GM12878 (cell line): ENCODE measurements at regions not wholly inside any gene's neighbourhood (a gene's known extent, or its start where the extent isn't known, plus 50 kb on each side); places are given as distances from the start of the nearest gene placed in this dataset.

Experiments used
- ATAC-seq: fragments of 200-7000 bp; cut with Tn5 transposase; 3 replicates; pipeline ENCODE4 v1.9.1; 2020; ENCODE audit warnings: mild to moderate bottlenecking, moderate library complexity
- BruUV-seq: library from RNA; stranded (reverse); fragments of 400-500 nt; replicated peaks from 2 replicates; lab custom pipeline; 2021; lab: Mats Ljungman, UMichigan
- CTCF ChIA-PET: fragments of 300-600 bp; sonication (Branson Sonifier 250); formaldehyde crosslinking; extraction: SDS; loops from one replicate; lab custom pipeline; 2021; ENCODE audit warnings: inconsistent platforms; lab: Yijun Ruan, JAX
- POLR2A ChIA-PET: fragments of 350-600 bp; formaldehyde crosslinking; extraction: SDS; loops from one replicate; lab custom pipeline; 2021; ENCODE audit warnings: inconsistent platforms; lab: Charles Lee
- RAD21 ChIA-PET: fragments of 300-600 bp; sonication (Branson Sonifier 250); formaldehyde crosslinking; loops from one replicate; lab custom pipeline; 2023; ENCODE audit warnings: antibody characterized with exemption; ENCODE audit not compliant: unreplicated experiment; lab: Charles Lee
- SMC1A ChIA-PET: fragments of 300-600 bp; sonication (Branson Sonifier 250); formaldehyde crosslinking; loops from one replicate; lab custom pipeline; 2023; ENCODE audit not compliant: unreplicated experiment, uncharacterized antibody; lab: Charles Lee
- DNase-seq: peaks from one replicate; pipeline ENCODE4 v3.0.0-alpha.2; 2011; ENCODE audit warnings: low read depth, low spot score
- FAIRE-seq: peaks from 3 replicates; lab custom pipeline; 2011; peaks lifted over from hg19 to GRCh38; lab: Jason Lieb, UNC
- H2AFZ ChIP-seq: 2 replicates; pipeline ENCODE4 v1.6.0; 2011; ENCODE audit warnings: low read depth, low read length, control low read depth; ENCODE audit not compliant: control insufficient read depth
- H3K27ac ChIP-seq: 2 replicates; pipeline ENCODE4 v1.5.1; 2011; ENCODE audit warnings: control low read depth; ENCODE audit not compliant: control insufficient read depth, insufficient read depth
- H3K27me3 ChIP-seq, 2 experiments: replicated peaks in 1 of 2; 2 replicates each; pipeline versions ENCODE4 v1.6.0 to v1.6.1; 2011; ENCODE audit warnings: low read length in 1 of 2; ENCODE audit not compliant: control insufficient read depth in 2 of 2, insufficient read depth in 2 of 2
- H3K36me3 ChIP-seq, 2 experiments: 2 replicates each; pipeline ENCODE4 v1.5.1; 2011; ENCODE audit warnings: low read length in 1 of 2; ENCODE audit not compliant: control insufficient read depth in 2 of 2, insufficient read depth in 2 of 2
- H3K4me1 ChIP-seq: 2 replicates; pipeline ENCODE4 v1.6.1; 2011; ENCODE audit warnings: mild to moderate bottlenecking, low read length, moderate library complexity, mixed read lengths; ENCODE audit not compliant: control insufficient read depth, insufficient read depth
- H3K4me2 ChIP-seq: 2 replicates; pipeline ENCODE4 v1.6.0; 2011; ENCODE audit warnings: control low read depth; ENCODE audit not compliant: control insufficient read depth, insufficient read depth
- H3K4me3 ChIP-seq: fragments of 200-600 bp; sonication (generic); 2 replicates; pipeline ENCODE4 v1.5.1; 2016
- H3K79me2 ChIP-seq: 2 replicates; pipeline ENCODE4 v1.6.0; 2011; ENCODE audit warnings: low read length; ENCODE audit not compliant: control insufficient read depth, insufficient read depth
- H3K9ac ChIP-seq: 2 replicates; pipeline ENCODE4 v1.8.0; 2011; ENCODE audit warnings: low read length, control low read depth, mixed read lengths; ENCODE audit not compliant: control insufficient read depth, insufficient read depth
- H3K9me3 ChIP-seq: replicated peaks from 3 replicates; pipeline ENCODE4 v1.5.1; 2011; ENCODE audit warnings: mild to moderate bottlenecking, low read length; ENCODE audit not compliant: control insufficient read depth, insufficient read depth
- H4K20me1 ChIP-seq: 2 replicates; pipeline ENCODE4 v1.6.0; 2011; ENCODE audit not compliant: control insufficient read depth, insufficient read depth
- ATF3 ChIP-seq: IDR thresholded peaks from 2 replicates; pipeline ENCODE4 v1.6.1; 2011; ENCODE audit warnings: low read depth, mild to moderate bottlenecking, low read length, moderate library complexity, borderline replicate concordance; ENCODE audit errors: extremely low read depth
- E4F1 ChIP-seq: fragments of 450-650 bp; IDR thresholded peaks from 2 replicates; pipeline ENCODE4 v1.6.1; 2018; ENCODE audit warnings: borderline replicate concordance, mild to moderate bottlenecking; ENCODE audit not compliant: partially characterized antibody
- EED ChIP-seq: sonication (generic); IDR thresholded peaks from 2 replicates; pipeline ENCODE4 v1.6.1; 2016; ENCODE audit warnings: antibody characterized with exemption, low read depth
- FOXK2 ChIP-seq: fragments of 450-650 bp; IDR thresholded peaks from 2 replicates; pipeline ENCODE4 v1.6.1; 2017; ENCODE audit warnings: mild to moderate bottlenecking, moderate library complexity
- FOXM1 ChIP-seq: IDR thresholded peaks from 2 replicates; pipeline ENCODE4 v1.6.1; 2012; ENCODE audit warnings: low read depth, mild to moderate bottlenecking, inconsistent platforms, low read length, moderate library complexity
- GABPA ChIP-seq: IDR thresholded peaks from 2 replicates; pipeline ENCODE4 v1.6.1; 2014; ENCODE audit warnings: antibody characterized with exemption, low read depth, mild to moderate bottlenecking, inconsistent platforms
- MEF2B ChIP-seq: fragments of 450-650 bp; IDR thresholded peaks from 2 replicates; pipeline ENCODE4 v1.6.1; 2018; ENCODE audit warnings: mild to moderate bottlenecking, moderate library complexity; ENCODE audit not compliant: partially characterized antibody, poor library complexity, severe bottlenecking
- MXI1 ChIP-seq: fragments of 150-350 bp; IDR thresholded peaks from 2 replicates; pipeline ENCODE4 v1.6.1; 2011; ENCODE audit warnings: low read depth, mild to moderate bottlenecking, inconsistent platforms, low read length, improper control_type of control experiment
- NFXL1 ChIP-seq: fragments of 450-650 bp; IDR thresholded peaks from 2 replicates; pipeline ENCODE4 v1.6.1; 2017; ENCODE audit warnings: antibody characterized with exemption, mild to moderate bottlenecking, borderline replicate concordance
- NFYA ChIP-seq: IDR thresholded peaks from 2 replicates; pipeline ENCODE4 v1.6.1; 2011; ENCODE audit warnings: low read depth, mild to moderate bottlenecking, low read length, improper control_type of control experiment, borderline replicate concordance
- PAX8 ChIP-seq: fragments of 450-650 bp; IDR thresholded peaks from 2 replicates; pipeline ENCODE4 v1.6.1; 2017; ENCODE audit warnings: mild to moderate bottlenecking, moderate library complexity
- POLR2AphosphoS2 ChIP-seq: IDR thresholded peaks from 2 replicates; pipeline ENCODE4 v1.6.1; 2011; ENCODE audit warnings: low read depth, mild to moderate bottlenecking, low read length, improper control_type of control experiment, moderate library complexity
- RELA ChIP-seq: fragments of 450-650 bp; IDR thresholded peaks from 2 replicates; pipeline ENCODE4 v1.8.0; 2014; ENCODE audit warnings: borderline replicate concordance; ENCODE audit not compliant: partially characterized antibody
- RFX5 ChIP-seq: IDR thresholded peaks from 2 replicates; pipeline ENCODE4 v1.6.1; 2011; ENCODE audit warnings: low read depth, low read length, improper control_type of control experiment
- SMC3 ChIP-seq: IDR thresholded peaks from 2 replicates; pipeline ENCODE4 v1.6.1; 2011; ENCODE audit warnings: low read length, improper control_type of control experiment, borderline replicate concordance
- SUZ12 ChIP-seq: fragments of 200-600 bp; sonication (generic); IDR thresholded peaks from one replicate; pipeline ENCODE4 v1.6.1; 2018; ENCODE audit warnings: antibody characterized with exemption, mild to moderate bottlenecking; ENCODE audit not compliant: unreplicated experiment
- ZNF622 ChIP-seq: fragments of 450-650 bp; IDR thresholded peaks from 2 replicates; pipeline ENCODE4 v1.6.1; 2017; ENCODE audit warnings: mild to moderate bottlenecking, inconsistent platforms
- WGBS: methylation state at CpG from one replicate; pipeline ENCODE4 v1.1.6; 2016; ENCODE audit warnings: low lambda C conversion rate; ENCODE audit not compliant: insufficient replicate concordance, insufficient coverage; ENCODE audit errors: missing lambda C conversion rate; 5-methylcytosine and 5-hydroxymethylcytosine counted together
- in situ Hi-C: fragments of 300-500 bp; cut with MboI; formaldehyde crosslinking; loops from 9 replicates; pipeline ENCODE4 v1.14.3; 2018; ENCODE audit warnings: mixed read lengths
- intact Hi-C: fragments of 100-400 bp; cut with micrococcal nuclease; formaldehyde crosslinking; loops from one replicate; pipeline ENCODE4 v1.14.2; 2022; ENCODE audit not compliant: unreplicated experiment
- TF ChIP-seq, protein P1 (sequence below): fragments of 450-650 bp; conservative IDR thresholded peaks from 2 replicates; pipeline ENCODE4 v1.6.1; 2017; ENCODE audit warnings: mild to moderate bottlenecking, moderate library complexity

GRCh38 chr20:60167812-60168211 lies 209.6 kb downstream of the CDH26 start:
- no peaks in the 10 kb centered on the region for H4K20me1 ChIP-seq
- DNase-seq (no peak), FAIRE-seq (no peak), ATAC-seq (no peak)
- H3K4me3 ChIP-seq: no peak overlapping the region
- H3K4me2 ChIP-seq: no peak overlapping the region
- H3K4me1 ChIP-seq: no peaks in the 10 kb centered on the region
- TF ChIP-seq SMC3: no peak
- no peak for TF ChIP-seq NFYA
- TF ChIP-seq PAX8: no peak
- TF ChIP-seq NFXL1: no peak
- no peak for TF ChIP-seq RFX5
- TF ChIP-seq SUZ12: no peak
- TF ChIP-seq MEF2B: no peak
- TF ChIP-seq, protein P1, sequence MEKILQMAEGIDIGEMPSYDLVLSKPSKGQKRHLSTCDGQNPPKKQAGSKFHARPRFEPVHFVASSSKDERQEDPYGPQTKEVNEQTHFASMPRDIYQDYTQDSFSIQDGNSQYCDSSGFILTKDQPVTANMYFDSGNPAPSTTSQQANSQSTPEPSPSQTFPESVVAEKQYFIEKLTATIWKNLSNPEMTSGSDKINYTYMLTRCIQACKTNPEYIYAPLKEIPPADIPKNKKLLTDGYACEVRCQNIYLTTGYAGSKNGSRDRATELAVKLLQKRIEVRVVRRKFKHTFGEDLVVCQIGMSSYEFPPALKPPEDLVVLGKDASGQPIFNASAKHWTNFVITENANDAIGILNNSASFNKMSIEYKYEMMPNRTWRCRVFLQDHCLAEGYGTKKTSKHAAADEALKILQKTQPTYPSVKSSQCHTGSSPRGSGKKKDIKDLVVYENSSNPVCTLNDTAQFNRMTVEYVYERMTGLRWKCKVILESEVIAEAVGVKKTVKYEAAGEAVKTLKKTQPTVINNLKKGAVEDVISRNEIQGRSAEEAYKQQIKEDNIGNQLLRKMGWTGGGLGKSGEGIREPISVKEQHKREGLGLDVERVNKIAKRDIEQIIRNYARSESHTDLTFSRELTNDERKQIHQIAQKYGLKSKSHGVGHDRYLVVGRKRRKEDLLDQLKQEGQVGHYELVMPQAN: no peak
- no peak for TF ChIP-seq RELA
- TF ChIP-seq FOXK2: no peak
- no peak for TF ChIP-seq MXI1
- TF ChIP-seq EED: no peak
- TF ChIP-seq GABPA: no peak
- TF ChIP-seq E4F1: no peak
- TF ChIP-seq POLR2AphosphoS2: no peak
- TF ChIP-seq ATF3: no peak
- TF ChIP-seq ZNF622: no peak
- TF ChIP-seq FOXM1: no peak
- H2AFZ ChIP-seq: no peak overlapping the region
- ChIA-PET CTCF (interaction anchor here (1.0 kb wide), 1 partner anchor 33 kb away, joined by 3 read pairs; no protein-coding TSS in a partner anchor), SMC1A (interaction anchor here (1.7 kb wide), 1 partner anchor 33 kb away, joined by 7 read pairs; no protein-coding TSS in a partner anchor), POLR2A (no interaction called here), RAD21 (interaction anchor here (0.8 to 1.0 kb wide), 2 partner anchors 24 to 27 kb away, joined by 3 to 4 read pairs; no protein-coding TSS in a partner anchor)
- H3K9ac ChIP-seq: no peak overlapping the region
- H3K36me3 ChIP-seq: no peaks in the 10 kb centered on the region
- intact Hi-C loops (no loop called here), in situ Hi-C loops (no loop called here)
- no peaks in the 10 kb centered on the region; the same call in 2 of the 3 replicates for H3K9me3 ChIP-seq
- WGBS: 0% methylated on average over 1 of the region's 1 CpG
- H3K79me2 ChIP-seq: no peaks in the 10 kb centered on the region
- no peak overlapping the region for H3K27ac ChIP-seq
- no TSS peak for BruUV-seq
- no peaks in the 10 kb centered on the region for H3K27me3 ChIP-seq
